ENCODE measurements at regions not wholly inside any gene's neighbourhood (a gene's known extent, or its start where the extent isn't known, plus 50 kb on each side); places are given as distances from the start of the nearest gene placed in this dataset.
A peak's percentile ranks its signal among the peaks of the same experiment; 100 is the strongest.
"Not testable (repeated sequence)": the region's sequence is repeated elsewhere in the genome, so short reads cannot be mapped to it uniquely, and the experiment has no call there.

- H3K27me3 ChIP-seq; intact Hi-C loops (cut with DNase I; ENCODE audit: low total_unique reads); H3K4me1 ChIP-seq; H3K36me3 ChIP-seq; DNase-seq; H3K27ac ChIP-seq; H3K4me3 ChIP-seq; H3K9me3 ChIP-seq: not testable (repeated sequence)
Measured at GRCh38 chr1:224030257-224030656, 83.7 kb upstream of the FBXO28 start.

DNA sequence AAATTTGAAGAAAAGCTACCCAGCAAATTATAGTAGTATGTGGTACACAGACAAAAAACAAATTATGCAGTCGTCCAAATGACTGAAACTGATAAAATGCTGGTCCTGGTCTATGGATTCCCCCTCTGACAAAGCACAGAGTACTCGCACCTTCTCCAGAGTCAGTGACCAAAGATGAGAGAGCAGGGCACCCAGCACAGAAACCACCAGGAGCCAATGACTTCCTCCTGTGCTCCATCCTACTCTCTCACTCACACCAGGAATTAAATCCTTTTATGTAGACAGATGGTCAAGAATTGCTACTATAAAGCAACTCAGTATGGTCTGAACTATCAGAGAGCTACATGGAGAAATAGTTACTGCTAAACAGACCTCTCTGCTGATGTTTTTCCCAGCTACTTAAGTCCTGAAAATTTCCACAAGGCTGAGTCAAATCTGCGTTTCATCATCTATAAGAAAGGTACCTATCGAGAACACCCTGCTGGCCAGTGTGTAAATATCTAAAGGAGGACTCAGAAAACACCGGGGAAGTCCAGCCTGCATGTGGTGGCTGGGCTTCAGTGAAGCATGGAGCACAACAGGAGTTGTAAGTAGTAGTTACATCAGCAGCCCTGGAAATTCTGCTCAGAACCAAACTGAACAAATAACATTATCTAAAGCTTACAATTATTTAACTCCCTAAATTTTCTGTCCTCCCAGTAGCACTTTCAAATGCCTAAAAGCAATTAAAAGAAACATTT, 84.5 kb upstream of the FBXO28 start:
- H3K27ac ChIP-seq; DNase-seq; intact Hi-C loops (cut with DNase I; ENCODE audit: low total_unique reads); H3K4me3 ChIP-seq; H3K27me3 ChIP-seq; H3K9me3 ChIP-seq; H3K36me3 ChIP-seq; H3K4me1 ChIP-seq: not testable (repeated sequence)

- H3K36me3 ChIP-seq; H3K27me3 ChIP-seq; H3K9me3 ChIP-seq; H3K4me1 ChIP-seq; H3K27ac ChIP-seq; intact Hi-C loops (cut with DNase I; ENCODE audit: low total_unique reads); H3K4me3 ChIP-seq; DNase-seq: not testable (repeated sequence)
Measured at GRCh38 chr1:224028802-224029201, 85.1 kb upstream of the FBXO28 start.

GRCh38 chr1:224023122-224023521, 90.8 kb upstream of the FBXO28 start:
- DNase-seq; H3K36me3 ChIP-seq; H3K9me3 ChIP-seq; intact Hi-C loops (cut with DNase I; ENCODE audit: low total_unique reads); H3K4me3 ChIP-seq; H3K27me3 ChIP-seq: not testable (repeated sequence)
- Histone ChIP-seq H3K4me1 (peaks cover 0 to 21% (median 3%) of the 10 kb centered on the region in 4 donors), H3K27ac (peak overlapping the region; percentile 83 to 87)

DNA sequence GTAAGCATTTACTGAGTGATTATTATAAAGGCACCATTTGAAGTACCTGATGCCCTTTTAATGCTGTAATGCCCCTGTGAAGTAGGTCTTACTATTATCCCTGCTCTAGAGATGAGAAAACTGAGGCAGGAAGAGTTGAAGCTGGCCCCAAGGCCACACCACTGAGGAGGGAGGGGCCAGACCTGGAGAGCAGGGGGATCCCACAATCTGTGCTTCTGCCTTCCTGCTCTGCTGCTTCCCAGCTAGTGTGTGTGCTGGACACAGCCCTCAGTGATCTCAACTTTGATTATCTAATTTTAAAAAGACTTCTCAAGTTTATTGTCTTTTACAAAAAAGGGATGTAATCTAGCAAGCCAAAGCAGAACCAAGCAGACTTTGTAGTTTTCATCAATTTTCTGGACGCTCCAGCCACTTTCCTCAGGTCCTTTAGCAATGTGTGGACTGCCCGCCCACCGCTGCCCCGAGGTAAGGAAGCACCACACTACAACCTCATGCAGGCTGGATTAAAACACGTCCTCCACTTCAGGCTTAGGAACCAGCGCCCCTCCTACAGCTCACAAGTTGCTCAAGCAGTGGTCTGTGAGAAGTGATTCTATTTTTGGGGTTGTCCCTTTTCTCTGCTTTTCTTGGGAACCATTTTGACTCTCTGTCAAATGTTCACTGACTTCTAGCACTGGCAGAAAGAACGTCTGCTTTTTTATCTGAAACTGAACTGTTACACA, 91.5 kb upstream of the FBXO28 start:
- H3K9me3 ChIP-seq; H3K36me3 ChIP-seq; H3K4me3 ChIP-seq; H3K27me3 ChIP-seq; intact Hi-C loops (cut with DNase I; ENCODE audit: low total_unique reads): not testable (repeated sequence)
- DNase-seq, result peak; percentile 28 to 75
- Histone ChIP-seq H3K4me1 (peaks cover 0 to 21% (median 3%) of the 10 kb centered on the region in 4 donors), H3K27ac (peak overlapping the region; percentile 83 to 87)

- Histone ChIP-seq H3K4me1 (peaks cover 0 to 21% (median 3%) of the 10 kb centered on the region in 4 donors), H3K27ac (peak overlapping the region; percentile 17 to 25)
- intact Hi-C loops (cut with DNase I; ENCODE audit: low total_unique reads); H3K4me3 ChIP-seq; DNase-seq; H3K36me3 ChIP-seq; H3K9me3 ChIP-seq; H3K27me3 ChIP-seq: not testable (repeated sequence)
Measured at GRCh38 chr1:224019866-224020265, 94.0 kb upstream of the FBXO28 start.

DNA sequence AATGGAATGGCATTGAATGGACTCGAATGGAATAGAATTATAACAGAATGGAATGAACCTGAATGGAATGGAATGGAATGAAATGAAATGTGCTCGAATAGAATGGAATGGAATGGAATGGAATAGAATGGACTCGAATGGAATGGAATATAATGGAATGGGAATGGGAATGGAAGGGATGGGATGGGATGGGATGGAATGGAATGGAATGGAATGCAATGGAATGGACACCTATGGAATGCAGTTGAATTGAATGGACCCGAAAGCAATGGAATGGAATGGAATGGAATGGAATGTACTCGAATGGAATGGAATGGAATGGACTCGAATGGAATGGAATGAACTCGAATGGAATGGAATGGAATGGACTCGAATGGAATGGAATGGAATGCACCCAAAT, 98.1 kb upstream of the FBXO28 start:
- H3K9me3 ChIP-seq; H3K36me3 ChIP-seq; H3K27ac ChIP-seq; H3K4me3 ChIP-seq; H3K4me1 ChIP-seq; intact Hi-C loops (cut with DNase I; ENCODE audit: low total_unique reads); H3K27me3 ChIP-seq; DNase-seq: not testable (repeated sequence)

- no peaks in the 10 kb centered on the region for H3K27me3 ChIP-seq
- no peak overlapping the region for H3K27ac ChIP-seq
- H3K4me1 ChIP-seq, result no peaks in the 10 kb centered on the region
- TF ChIP-seq CTCF (IDR thresholded peaks at IDR 0.05), result no peak
- intact Hi-C loops (cut with DNase I; ENCODE audit: low total_unique reads), result no loop called here
- no peak for DNase-seq
- H3K36me3 ChIP-seq, result peaks cover 0 to 2% (median 0%) of the 10 kb centered on the region in 3 donors
- no peak overlapping the region for H3K4me3 ChIP-seq
- peaks cover 0 to 5% (median 0%) of the 10 kb centered on the region in 3 donors for H3K9me3 ChIP-seq
Measured at GRCh38 chr1:224014330-224014649, 99.6 kb upstream of the FBXO28 start.

GRCh38 chr1:224013626-224014329, 100.1 kb upstream of the FBXO28 start:
- DNase-seq; H3K4me1 ChIP-seq; intact Hi-C loops (cut with DNase I; ENCODE audit: low total_unique reads); H3K9me3 ChIP-seq; H3K27me3 ChIP-seq; H3K4me3 ChIP-seq; H3K27ac ChIP-seq; H3K36me3 ChIP-seq: not testable (repeated sequence)

GRCh38 chr1:224012807-224013434, 101.0 kb upstream of the FBXO28 start:
- intact Hi-C loops (cut with DNase I; ENCODE audit: low total_unique reads); H3K4me1 ChIP-seq; H3K4me3 ChIP-seq; H3K27ac ChIP-seq; H3K27me3 ChIP-seq; H3K9me3 ChIP-seq; H3K36me3 ChIP-seq; DNase-seq: not testable (repeated sequence)

DNA sequence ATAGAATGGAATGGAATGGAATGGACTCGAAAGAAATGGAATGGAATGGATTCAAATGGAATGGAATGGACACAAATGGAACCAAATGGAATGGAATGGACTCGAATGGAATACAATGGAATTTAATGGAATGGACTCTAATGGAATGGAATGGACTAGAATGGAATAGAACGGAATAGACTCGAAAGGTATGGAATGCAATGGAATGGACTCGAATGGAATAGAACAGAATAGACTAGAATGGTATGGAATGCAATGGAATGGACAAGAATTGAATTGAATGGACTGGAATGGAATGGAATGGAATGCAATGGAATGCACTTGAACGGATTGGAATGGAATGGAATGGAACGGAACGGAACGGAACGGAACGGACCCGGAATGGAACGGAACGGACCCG, 101.7 kb upstream of the FBXO28 start:
- DNase-seq; H3K27ac ChIP-seq; H3K9me3 ChIP-seq; H3K4me1 ChIP-seq; H3K4me3 ChIP-seq; H3K27me3 ChIP-seq; intact Hi-C loops (cut with DNase I; ENCODE audit: low total_unique reads): not testable (repeated sequence)
- peaks cover 2 to 11% (median 3%) of the 10 kb centered on the region in 3 donors for H3K36me3 ChIP-seq

- H3K9me3 ChIP-seq; H3K27me3 ChIP-seq; intact Hi-C loops (cut with DNase I; ENCODE audit: low total_unique reads); H3K4me1 ChIP-seq; H3K27ac ChIP-seq; H3K4me3 ChIP-seq; DNase-seq: not testable (repeated sequence)
- peaks cover 3 to 11% (median 4%) of the 10 kb centered on the region in 3 donors for H3K36me3 ChIP-seq
Measured at GRCh38 chr1:224011751-224012150, 102.2 kb upstream of the FBXO28 start.
